MG63 (cell line): ENCODE measurements at regions not wholly inside any gene's neighbourhood (a gene's known extent, or its start where the extent isn't known, plus 50 kb on each side); places are given as distances from the start of the nearest gene placed in this dataset.

Experiments used
- DNase-seq: peaks from one replicate; pipeline ENCODE4 v3.0.0-alpha.2; 2020
- H3K27me3 ChIP-seq: fragments of 250-450 bp; sonication (Bioruptor Pico); 2 replicates; pipeline ENCODE4 v1.5.1; 2020; ENCODE audit warnings: mild to moderate bottlenecking, moderate library complexity
- H3K36me3 ChIP-seq: fragments of 250-450 bp; sonication (Bioruptor Pico); 2 replicates; pipeline ENCODE4 v1.5.1; 2020; ENCODE audit warnings: mild to moderate bottlenecking, moderate library complexity
- H3K4me3 ChIP-seq: fragments of 250-450 bp; sonication (Bioruptor Pico); 2 replicates; pipeline ENCODE4 v1.5.1; 2020; ENCODE audit warnings: mild to moderate bottlenecking, moderate library complexity
- H3K9me3 ChIP-seq: fragments of 250-450 bp; sonication (Bioruptor Pico); 2 replicates; pipeline ENCODE4 v1.5.1; 2020; ENCODE audit warnings: mild to moderate bottlenecking, moderate library complexity

DNA sequence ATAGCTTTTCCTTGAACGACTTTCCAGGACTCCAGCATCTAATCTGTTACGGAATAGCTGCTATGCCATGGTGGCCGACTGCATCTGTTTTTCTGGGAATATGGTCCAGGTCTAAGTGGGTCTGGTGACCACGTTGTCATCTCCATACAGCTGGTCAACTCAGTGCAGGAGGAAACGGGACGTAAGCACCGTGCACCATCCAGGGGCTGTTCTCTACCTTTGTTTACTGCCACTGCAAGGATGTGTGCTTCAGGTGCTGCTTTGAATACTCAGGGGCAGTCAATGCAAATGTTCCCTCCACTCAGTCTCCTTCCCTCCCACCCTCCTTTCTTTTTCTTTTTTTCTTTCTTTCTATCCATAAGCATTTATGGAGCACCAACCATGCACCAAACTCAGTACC lies 648.2 kb downstream of the VRK1 start:
- H3K4me3 ChIP-seq, result no peak overlapping the region
- H3K27me3 ChIP-seq, result no peaks in the 10 kb centered on the region
- H3K9me3 ChIP-seq, result no peaks in the 10 kb centered on the region
- no peak for DNase-seq
- H3K36me3 ChIP-seq, result no peaks in the 10 kb centered on the region

DNA sequence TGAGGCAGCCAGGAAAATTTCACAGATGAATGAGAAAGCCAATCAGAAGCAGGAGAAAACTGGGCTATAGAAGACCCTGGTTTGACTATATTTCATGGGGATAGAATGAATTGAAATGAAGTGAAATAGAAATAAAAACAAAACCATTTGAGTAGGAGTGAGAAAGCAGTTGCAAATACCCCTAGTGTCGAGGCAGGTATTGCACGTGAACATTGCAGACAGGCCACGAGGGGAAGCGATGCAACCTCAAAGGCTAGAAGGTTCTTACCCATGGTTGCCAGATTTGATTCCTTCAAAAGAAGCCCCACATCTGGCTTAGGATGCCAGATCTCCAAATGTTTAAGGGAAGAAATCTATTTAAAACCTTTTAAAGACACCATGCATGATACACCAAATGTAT lies 648.9 kb downstream of the VRK1 start:
- DNase-seq, result no peak
- H3K4me3 ChIP-seq, result no peak overlapping the region
- no peaks in the 10 kb centered on the region for H3K9me3 ChIP-seq
- H3K27me3 ChIP-seq, result no peaks in the 10 kb centered on the region
- no peaks in the 10 kb centered on the region for H3K36me3 ChIP-seq

DNA sequence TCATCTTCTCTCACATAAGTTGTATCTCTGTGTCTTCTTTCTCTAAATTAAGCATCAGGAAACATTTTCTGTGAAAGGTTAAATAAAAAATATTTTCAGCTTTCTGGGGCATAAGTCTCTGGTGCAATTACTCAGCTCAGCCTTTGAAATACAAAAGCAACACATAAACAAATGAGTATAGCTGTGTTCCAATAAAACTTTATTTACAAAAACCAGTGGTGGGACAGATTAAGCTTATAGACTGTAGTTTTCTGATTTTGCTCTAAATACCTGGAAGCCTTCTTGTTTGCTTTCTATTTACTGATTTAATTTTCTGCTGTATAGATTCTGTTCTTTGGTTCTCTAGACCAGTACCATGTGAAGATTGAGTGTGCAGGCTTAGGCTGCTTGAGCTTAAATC lies 655.1 kb downstream of the VRK1 start:
- no peak for DNase-seq
- Histone ChIP-seq H3K4me3 (no peak overlapping the region), H3K36me3 (no peaks in the 10 kb centered on the region), H3K27me3 (no peaks in the 10 kb centered on the region), H3K9me3 (no peaks in the 10 kb centered on the region)

DNA sequence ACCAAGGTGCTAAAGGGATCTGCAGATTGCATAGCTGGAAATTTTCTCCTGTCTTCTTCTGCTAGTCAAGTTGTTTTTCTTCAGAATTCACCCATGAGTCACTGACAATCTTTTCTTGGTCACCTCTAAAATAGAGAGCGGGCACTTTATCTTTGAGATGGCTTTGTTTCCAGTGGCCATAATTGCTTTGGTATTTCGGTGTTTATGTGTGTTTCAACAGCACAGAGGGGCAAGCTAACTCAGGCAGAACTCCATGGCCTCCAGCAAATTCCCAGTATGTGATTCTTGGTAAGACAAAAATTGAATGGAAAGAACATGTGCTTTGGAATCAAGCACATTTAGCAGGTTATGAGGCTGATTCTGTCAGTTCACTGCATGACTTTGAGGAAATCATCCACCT lies 656.8 kb downstream of the VRK1 start:
- H3K9me3 ChIP-seq, result no peaks in the 10 kb centered on the region
- DNase-seq, result no peak
- H3K36me3 ChIP-seq, result no peaks in the 10 kb centered on the region
- no peaks in the 10 kb centered on the region for H3K27me3 ChIP-seq
- no peak overlapping the region for H3K4me3 ChIP-seq

DNA sequence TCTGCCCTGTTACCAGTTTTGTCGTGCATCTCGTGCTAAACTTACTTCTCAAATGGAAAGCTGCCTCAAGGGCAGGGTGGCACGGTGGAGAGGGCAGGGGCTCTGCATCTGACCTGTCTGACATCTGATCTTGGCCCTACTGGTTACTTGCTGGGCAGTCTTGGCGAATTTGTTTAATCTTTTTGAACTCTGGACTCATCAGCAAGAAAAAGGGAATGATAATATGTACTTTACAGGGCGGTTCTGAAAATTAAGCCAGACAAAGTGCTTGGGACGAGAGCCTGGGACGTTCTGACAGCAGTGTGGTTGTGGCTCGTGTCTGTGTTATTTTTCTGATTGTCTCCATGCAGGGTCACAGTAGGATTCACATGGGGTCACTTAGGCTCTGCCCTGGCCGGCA lies 659.3 kb downstream of the VRK1 start:
- DNase-seq, result no peak
- Histone ChIP-seq H3K9me3 (no peaks in the 10 kb centered on the region), H3K27me3 (no peaks in the 10 kb centered on the region), H3K36me3 (no peaks in the 10 kb centered on the region), H3K4me3 (no peak overlapping the region)

DNA sequence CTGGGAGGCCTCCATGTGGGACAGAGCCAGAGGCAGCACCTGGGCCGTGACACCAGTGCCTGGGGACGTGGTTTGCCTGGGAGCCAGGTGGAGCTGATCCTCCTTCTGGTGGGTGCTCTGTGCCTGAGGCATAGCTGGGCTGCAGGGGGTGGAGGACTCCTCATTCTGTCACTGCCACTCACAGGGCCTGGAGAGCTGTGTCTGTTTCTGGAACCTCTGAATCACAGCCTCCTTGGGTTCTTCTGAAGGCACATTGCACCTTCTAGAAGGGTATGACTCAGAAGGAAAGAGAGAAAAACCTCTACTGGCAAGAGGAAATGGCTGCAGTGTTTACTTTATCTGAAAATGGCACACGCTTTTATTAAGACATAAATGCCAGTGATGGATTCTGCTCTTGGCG lies 659.8 kb downstream of the VRK1 start:
- Histone ChIP-seq H3K9me3 (no peaks in the 10 kb centered on the region), H3K4me3 (no peak overlapping the region), H3K27me3 (no peaks in the 10 kb centered on the region), H3K36me3 (no peaks in the 10 kb centered on the region)
- peak; percentile 4 for DNase-seq

DNA sequence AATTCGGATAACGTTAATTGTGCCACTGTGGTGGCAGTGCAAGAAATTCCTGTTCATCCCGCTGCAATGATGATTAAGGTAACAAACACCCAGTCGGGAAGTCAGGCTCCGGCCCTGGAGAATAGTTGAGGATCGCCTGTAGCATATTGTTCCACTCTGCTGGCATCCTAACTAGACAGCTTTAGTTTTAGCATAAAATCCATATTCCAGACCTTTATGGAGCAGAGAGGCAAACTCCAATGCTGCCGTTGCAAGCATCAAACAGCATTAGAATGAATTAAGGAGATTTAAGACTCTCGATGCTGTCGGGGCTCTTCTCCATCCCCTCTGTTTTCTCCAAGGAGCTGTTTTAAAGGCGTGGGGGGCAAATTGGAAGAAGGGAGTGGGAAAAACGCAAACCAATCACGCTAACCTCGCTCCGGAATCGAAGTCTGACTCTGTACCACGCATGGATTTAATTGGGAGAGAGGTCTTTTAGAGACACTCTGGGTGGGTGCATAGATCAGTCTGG lies 660.4 kb downstream of the VRK1 start:
- Histone ChIP-seq H3K36me3 (no peaks in the 10 kb centered on the region), H3K9me3 (no peaks in the 10 kb centered on the region), H3K4me3 (no peak overlapping the region), H3K27me3 (no peaks in the 10 kb centered on the region)
- no peak for DNase-seq

DNA sequence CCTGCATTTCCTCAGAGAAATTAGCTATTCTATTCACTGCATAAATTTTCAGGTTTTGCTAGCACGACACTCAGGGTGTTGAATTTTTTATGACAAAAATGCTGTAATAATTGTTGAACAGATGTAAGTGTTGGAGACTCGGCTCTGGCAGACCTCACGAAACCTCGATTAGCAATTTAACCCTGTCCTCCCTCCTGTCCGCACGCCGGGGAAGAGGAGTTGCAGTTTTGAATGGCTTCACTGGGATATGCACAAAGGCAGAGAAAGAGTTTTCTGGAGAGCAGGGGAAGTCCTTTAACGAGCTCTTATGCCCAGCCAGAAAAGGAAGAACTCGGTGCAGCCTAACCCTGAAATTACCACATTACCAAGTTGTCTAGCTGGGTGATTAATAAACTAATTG lies 661.1 kb downstream of the VRK1 start:
- no peak for DNase-seq
- Histone ChIP-seq H3K27me3 (no peaks in the 10 kb centered on the region), H3K9me3 (no peaks in the 10 kb centered on the region), H3K4me3 (no peak overlapping the region), H3K36me3 (no peaks in the 10 kb centered on the region)

DNA sequence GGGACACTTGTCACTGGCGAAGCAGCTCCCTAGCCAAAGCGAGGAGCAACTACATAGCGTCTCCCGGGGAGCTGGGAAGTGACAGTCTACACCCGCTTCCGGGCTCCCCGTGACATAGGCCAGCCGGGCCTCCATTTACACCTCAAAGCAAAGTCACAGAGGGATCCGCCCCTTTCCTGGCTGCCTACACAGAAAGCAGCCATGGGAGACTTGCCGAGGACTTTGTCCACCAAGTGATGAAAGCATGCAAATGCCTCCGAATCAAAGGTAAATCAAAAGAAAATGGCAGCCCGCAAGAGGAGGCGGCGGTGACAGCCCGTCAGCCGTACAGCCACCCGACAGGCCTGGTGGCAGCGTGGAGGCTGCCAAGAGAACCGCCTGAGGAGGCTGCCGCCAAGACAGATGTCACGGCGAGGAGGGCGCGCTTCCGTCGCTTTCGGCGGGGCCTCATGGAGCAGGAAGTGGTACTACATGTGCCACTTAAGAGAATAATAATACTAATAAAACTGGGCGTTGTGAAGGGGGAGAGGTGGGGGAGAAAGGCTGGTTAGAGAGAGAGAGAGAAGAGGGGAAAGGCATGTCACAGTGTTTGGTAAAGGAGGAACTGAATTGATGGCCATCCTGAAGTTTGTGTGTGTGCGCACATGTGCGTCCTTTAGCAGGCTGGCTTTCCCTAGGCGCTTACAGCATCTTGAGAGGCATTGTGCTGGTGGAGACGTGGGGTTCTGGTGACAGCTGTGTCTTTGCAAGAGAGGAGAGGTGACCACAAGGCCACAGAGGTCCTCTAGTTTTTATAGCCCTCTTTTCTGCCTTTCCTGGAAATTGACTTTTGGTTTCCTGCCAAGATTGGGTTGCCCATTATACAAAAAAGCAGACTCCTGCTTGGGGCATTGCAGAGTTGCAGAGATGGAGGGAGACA lies 661.7 kb downstream of the VRK1 start:
- Histone ChIP-seq H3K36me3 (no peaks in the 10 kb centered on the region), H3K9me3 (no peaks in the 10 kb centered on the region), H3K4me3 (no peak overlapping the region), H3K27me3 (no peaks in the 10 kb centered on the region)
- DNase-seq, result no peak

DNA sequence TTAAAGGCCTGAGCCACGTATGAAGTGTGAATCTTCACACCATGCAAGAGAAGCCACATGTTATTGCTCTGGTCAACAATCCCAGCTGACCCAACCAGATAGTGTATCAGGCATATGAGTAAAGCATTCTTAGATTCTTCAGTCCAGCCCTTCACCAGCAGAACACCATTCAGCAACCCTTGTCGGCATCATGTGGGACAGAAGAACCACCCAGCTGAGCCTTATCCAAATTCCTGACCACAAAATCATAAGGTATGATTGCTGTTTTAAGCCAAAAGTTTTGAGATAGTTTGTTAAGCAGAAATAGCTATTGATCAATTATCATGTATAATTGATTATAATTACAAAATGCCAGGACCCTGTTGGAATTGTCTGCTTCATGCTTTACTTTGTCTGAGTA lies 664.9 kb downstream of the VRK1 start:
- Histone ChIP-seq H3K36me3 (no peaks in the 10 kb centered on the region), H3K4me3 (no peak overlapping the region), H3K9me3 (no peaks in the 10 kb centered on the region), H3K27me3 (no peaks in the 10 kb centered on the region)
- no peak for DNase-seq

DNA sequence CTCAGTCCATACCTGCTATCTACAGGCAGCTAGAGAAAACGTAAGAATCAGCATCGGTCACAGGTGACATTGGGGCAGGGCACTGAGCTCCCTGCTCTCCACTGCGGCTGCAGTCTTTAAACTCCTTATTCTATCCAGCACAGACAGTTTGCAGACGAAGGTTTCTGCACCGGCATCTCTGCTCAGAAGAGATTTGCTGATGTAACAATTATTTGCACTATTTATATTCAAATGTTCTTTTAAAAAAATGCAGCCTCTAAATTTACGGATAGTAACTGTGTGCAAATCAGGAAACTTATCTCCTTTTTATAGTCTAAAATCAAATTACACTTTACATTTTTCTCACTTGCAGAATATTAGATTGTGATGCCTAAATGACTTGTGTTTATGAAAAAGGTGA lies 671.0 kb downstream of the VRK1 start:
- Histone ChIP-seq H3K27me3 (no peaks in the 10 kb centered on the region), H3K36me3 (no peaks in the 10 kb centered on the region), H3K9me3 (no peaks in the 10 kb centered on the region), H3K4me3 (no peak overlapping the region)
- no peak for DNase-seq

DNA sequence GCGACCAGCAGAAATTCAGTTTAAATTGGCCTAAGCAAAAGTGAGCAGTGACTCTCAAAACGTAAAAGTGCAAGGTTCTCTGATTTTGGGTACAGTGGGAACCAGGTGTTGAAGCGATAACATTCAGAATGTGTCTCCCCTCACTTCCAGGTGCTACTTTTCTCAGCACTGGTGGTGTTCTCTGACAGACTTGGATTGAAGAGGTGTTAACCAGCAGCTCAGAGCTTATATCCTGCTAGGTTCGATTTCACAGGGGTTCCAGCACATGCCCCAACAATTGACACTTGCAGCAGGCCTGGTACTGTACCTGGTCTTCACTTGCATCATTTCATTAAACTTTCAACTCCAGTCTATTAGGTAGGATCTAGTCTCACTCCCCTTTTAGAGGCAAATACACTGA lies 680.2 kb downstream of the VRK1 start:
- H3K9me3 ChIP-seq, result no peaks in the 10 kb centered on the region
- H3K36me3 ChIP-seq, result no peaks in the 10 kb centered on the region
- no peak overlapping the region for H3K4me3 ChIP-seq
- DNase-seq, result no peak
- H3K27me3 ChIP-seq, result no peaks in the 10 kb centered on the region

DNA sequence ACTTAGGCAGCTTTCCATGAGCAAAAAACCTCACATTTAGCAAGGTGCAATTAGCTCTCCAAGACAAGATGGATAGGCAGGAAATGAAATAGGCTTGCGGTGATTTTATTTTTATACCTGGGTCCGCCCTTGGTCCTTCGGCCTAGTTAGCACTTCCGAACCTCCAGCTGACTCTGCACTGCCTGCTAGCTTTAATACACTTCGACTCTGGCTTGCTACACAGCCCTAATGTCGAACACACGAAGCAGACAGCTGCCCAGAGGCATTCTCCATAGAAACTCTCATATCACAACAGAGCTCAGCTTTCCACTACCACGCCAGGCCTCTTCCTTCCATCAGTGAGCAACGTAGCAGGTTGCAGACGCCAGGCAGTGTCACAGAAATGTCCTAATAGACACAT lies 688.0 kb downstream of the VRK1 start:
- no peaks in the 10 kb centered on the region for H3K36me3 ChIP-seq
- DNase-seq, result no peak
- no peaks in the 10 kb centered on the region for H3K9me3 ChIP-seq
- H3K27me3 ChIP-seq, result no peaks in the 10 kb centered on the region
- H3K4me3 ChIP-seq, result no peak overlapping the region

DNA sequence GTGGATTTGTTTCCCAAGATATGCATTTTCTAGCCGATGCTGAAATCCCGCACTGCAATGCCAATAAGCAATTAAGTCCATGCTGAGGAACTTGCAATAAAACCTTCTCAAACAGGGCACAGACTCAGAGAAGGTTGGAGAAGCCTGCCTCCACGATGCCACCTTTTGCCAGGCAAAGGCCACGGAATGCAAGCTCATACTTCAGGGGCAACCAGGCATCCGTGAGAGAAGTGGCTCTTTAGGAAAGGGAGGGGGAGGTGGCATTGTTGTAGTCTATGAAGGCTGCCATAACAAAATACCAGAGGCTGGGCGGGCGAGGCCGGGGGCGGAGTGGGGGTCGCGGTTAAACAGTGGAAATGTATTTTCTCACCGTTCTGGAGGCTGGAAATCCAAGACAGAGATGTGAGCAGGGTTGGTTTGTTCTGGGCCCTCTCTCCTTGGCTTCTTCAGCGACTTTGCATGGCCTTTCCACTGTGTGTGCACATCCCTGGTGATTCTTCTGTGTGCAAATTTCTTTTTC lies 689.5 kb downstream of the VRK1 start:
- no peaks in the 10 kb centered on the region for H3K9me3 ChIP-seq
- DNase-seq, result no peak
- H3K4me3 ChIP-seq, result no peak overlapping the region
- no peaks in the 10 kb centered on the region for H3K27me3 ChIP-seq
- no peaks in the 10 kb centered on the region for H3K36me3 ChIP-seq

DNA sequence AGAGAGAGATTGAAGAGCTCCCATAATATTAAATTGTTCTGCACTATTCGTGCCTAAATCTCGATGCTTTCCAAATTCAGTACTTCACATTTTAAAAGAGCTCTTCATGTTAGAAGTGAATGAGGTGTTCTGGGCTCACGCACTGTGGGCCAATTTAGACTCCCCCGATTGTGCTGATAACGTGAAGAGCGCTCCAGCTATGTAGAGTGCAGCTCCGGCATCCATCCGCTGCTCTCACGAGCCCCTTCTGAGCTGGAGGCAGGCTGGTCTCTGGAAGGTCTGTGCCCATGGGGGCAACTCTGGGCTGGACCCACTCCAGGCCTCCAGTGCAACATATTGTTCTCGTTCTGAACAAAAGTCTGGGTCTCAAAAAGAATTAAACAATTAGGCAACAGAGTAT lies 692.6 kb downstream of the VRK1 start:
- H3K9me3 ChIP-seq, result no peaks in the 10 kb centered on the region
- no peaks in the 10 kb centered on the region for H3K27me3 ChIP-seq
- H3K36me3 ChIP-seq, result no peaks in the 10 kb centered on the region
- no peak for DNase-seq
- no peak overlapping the region for H3K4me3 ChIP-seq

DNA sequence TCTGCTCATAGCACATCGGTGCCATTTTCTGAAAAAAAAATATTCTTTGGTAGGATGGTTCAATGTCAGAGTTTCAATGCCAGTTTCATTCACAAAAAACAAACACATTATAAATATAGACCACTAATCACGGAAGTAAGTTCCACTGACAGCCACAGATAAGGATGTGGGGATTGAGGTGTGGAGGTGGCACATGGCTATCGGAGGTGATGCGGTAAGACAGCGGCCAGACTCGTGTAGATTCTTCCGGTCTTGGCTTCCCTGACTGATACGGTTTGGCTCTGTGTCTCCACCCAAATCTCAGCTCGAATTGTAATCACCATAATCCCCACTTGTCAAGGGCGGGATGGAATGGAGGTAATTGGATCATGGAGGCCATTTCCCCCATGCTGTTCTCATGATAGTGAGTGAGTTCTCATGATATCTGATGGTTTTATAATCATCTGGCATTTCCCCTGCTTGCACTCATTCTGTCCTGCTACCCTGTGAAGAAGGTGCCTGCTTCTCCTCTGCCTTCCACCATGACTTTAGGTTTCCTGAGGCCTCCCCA lies 693.4 kb downstream of the VRK1 start:
- no peaks in the 10 kb centered on the region for H3K27me3 ChIP-seq
- no peaks in the 10 kb centered on the region for H3K36me3 ChIP-seq
- no peaks in the 10 kb centered on the region for H3K9me3 ChIP-seq
- H3K4me3 ChIP-seq, result no peak overlapping the region
- DNase-seq, result no peak

DNA sequence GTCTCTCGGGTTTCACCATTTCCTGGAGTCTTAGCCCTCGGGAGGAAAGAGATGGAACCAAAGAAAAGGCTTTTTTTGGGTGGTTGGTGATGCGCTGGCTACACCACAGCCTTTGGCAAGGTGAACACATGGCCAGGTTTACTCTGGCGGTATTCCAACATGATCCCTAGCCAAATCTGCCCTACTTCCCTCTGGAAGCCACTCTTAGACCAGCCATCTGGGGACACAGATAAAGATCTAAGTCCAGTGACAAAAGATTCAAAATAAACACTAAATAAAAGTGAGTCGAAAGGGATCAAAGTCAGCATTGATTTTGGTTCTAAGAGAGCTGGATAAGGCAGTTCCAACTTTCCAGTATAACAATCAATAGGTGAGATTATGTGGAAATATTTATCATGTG lies 694.5 kb downstream of the VRK1 start:
- Histone ChIP-seq H3K9me3 (no peaks in the 10 kb centered on the region), H3K27me3 (no peaks in the 10 kb centered on the region), H3K4me3 (no peak overlapping the region), H3K36me3 (no peaks in the 10 kb centered on the region)
- DNase-seq, result no peak
